Activated CD4-positive, alpha-beta T cell treated with anti-CD3 and anti-CD28 coated beads, Interleukin-2, amount 50 U/mL, for 16 hours (primary cell): ENCODE measurements at regions not wholly inside any gene's neighbourhood (a gene's known extent, or its start where the extent isn't known, plus 50 kb on each side); places are given as distances from the start of the nearest gene placed in this dataset.

Experiments used
- DNase-seq: peaks from one replicate; pipeline ENCODE4 v3.0.0-alpha.2; 2020

- DNase-seq, result no peak
Observed at GRCh38 chr11:16685914-16686313, 52.5 kb upstream of the C11orf58 start.

- no peak for DNase-seq
Observed at GRCh38 chr11:16678466-16679116, 59.9 kb upstream of the C11orf58 start.

GRCh38 chr11:16669799-16670415, 68.5 kb upstream of the C11orf58 start:
- no peak for DNase-seq

DNA sequence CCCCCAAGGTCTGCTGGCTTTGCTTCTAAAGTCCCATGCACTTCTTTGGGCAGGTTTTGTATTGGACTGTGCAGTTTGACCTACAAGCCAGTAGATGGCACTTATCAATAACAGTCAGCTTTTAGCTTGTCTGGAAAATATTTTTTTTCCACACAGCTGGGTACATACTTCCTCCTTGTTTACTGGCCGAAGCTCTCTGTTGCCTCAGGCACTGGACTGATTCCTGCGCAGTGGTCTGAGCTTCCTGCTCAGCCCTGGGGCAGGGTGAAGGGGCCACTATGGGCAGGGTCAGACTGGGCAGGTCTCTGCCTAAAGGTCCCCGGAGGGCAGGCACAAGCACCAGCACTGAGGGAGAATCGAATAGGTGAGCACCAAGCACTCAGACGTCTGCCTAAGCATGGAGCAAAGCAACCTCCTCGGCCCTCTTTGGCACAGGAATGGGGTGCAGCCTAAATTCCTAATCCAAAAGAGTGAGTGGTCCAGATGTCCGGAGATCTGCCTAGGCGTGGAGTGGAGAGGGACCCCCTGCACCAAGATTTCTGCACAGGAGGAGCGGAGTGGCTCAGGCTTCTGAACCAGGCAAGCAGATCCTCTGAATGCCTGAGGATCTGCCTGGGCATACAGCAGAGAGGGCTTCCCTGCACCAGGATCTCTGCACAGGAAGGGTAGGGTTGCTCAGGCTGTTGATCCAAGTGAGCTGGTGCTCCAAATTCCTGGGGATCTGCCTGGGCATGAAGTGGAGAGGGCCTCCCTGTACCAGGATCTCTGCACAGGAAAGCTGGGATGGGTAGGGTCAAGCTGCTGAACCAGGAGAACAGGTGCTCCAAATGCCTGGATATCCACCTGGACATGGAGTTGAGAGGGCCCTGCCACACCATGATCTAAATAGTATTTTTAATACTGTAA, 105.9 kb upstream of the C11orf58 start:
- DNase-seq, result no peak

GRCh38 chr11:16630651-16631050, 107.8 kb upstream of the C11orf58 start:
- no peak for DNase-seq

GRCh38 chr11:16618431-16618830, 120.0 kb upstream of the C11orf58 start:
- DNase-seq, result no peak

DNA sequence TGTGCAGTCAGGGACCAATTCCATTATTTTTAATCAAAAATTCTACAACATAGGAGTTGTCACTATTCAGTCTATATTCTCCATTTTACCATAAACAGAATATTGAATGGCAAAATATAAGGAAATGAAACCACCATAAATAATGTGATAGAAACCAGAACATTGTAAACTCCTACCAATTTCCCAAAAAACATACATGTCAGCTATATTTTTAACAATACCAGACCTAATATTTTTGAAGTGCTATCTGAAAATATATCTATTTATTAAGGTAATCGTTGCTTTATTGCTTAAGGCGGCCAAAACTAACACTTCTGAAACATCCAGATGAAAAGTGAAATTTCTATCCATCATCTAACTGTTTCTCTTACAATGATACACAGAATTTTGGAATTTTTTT, 123.0 kb upstream of the C11orf58 start:
- no peak for DNase-seq

GRCh38 chr11:16613512-16614381, 124.7 kb upstream of the C11orf58 start:
- peak; percentile 76 for DNase-seq

DNA sequence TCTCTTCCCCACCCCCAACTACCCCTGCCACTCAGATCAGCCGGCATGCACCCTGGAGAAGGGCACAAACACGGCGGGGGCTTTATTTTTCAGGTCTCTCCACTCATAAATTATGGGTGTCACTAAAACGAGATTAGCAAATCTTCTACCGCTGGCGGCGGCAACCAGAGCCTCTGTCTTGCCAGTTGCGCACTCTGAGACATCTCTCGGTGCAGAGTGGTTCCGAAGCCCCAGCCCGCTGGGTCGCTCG, 125.3 kb upstream of the C11orf58 start:
- no peak for DNase-seq

DNA sequence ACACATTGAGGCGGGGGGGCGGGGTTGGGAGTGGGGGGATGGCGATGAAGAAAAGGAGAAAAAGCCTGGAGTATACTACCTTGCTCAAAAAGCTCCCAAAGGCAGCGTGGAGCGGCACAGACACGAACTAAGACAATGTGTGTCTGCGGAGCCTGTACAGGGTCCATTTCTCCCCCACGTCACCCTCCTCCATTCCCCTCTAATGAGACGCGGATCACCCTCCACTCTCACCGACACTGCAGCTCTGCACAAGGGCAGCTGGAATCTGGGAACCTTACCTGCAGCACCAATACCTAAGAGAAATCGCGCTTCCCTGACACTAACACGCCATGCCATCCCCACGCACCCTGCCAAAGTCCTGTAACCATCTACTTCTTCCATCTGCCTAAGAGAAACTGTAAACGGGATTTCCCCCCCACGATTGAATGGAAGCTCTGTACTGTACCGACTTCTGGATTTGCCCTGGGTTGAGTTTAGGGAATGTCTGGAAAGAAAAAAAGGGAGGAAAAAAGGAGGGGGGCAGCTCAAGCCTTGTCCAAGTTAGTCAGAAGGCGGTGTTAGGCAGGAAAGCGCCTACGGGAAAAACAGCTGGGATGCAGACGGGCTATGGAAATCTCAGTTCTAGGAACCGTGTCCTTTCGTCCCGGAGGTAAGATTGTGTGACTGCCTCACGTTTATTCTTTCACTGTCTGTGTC, 125.7 kb upstream of the C11orf58 start:
- no peak for DNase-seq

- DNase-seq, result no peak
Observed at GRCh38 chr11:16611926-16612565, 126.4 kb upstream of the C11orf58 start.

- DNase-seq, result no peak
Observed at GRCh38 chr11:16611401-16611921, 127.0 kb upstream of the C11orf58 start.

DNA sequence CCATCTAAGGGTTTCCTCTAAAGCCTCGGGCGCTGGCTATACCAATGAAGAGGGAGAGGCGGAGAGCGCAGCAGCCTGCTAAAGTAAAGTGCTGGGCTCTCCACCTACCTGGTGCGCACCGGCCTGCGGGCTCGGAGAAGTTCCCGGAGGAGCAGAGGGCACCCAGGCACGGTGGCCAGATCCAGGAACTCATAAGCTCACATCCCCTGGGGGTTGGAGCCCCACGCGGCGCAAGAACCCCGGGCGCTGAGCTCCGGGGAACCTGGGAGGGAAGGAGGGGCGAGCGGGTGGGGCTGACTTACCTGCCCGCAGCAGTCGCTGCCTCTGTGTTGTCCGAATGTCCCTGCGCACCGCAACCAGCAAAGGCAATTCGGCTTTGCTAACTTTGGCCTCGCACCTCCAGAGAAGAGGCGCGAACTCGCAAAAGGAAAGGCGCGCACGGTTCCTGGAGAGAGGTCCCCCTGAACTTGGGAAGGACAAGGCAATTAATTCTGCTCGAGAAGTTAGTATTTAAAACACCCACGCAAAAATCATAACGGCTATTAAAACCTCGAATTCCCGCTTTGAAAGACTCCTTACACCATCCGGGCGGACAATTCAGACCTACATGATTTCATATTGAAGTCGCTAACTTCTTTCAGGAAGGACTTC, 127.6 kb upstream of the C11orf58 start:
- no peak for DNase-seq

DNA sequence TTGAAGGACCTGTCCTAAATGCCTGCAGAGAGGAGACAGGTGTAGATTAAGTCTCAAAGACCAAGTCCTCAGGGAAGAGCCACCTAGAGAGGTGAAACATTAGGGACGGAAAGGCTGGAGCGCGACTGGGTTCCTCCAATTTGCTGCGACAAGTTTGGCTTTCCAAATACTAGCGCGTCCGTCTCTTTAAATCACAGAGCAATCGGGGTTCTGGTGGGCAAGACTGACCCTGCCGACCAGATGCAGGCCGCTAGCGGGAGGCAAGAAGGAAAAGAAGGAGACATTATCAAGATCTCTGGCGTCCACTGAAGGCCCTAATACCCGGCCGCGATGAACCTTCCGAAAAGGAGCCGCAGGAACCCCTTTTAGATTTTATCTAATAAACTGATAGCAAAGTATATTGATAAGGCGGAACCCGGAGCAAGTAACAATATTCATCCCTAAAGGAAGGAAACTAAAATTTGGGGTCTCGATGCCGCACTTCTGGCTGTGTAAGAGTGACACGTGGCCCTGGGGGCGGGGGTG, 128.2 kb upstream of the C11orf58 start:
- no peak for DNase-seq

DNA sequence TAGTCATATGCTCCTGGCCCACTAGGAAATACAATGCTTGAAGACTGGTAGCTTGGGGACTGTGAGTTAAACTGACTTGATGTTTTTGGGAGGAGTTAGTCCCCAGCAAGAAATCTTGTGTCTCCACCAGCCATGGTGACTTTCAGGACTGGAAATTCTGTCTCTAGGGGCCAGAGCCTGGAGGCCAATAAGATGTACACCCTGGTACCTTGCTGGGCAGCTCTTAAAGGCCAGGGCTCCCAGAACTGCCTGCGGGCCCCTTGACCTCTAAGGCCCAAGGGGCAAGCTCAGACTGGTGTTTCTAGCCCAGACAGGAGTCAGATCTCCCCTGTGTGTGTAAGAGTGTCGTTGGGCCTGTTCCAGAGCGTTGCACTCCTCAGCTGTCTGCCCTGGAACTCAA, 128.7 kb upstream of the C11orf58 start:
- DNase-seq, result no peak

GRCh38 chr11:16607675-16608644, 130.5 kb upstream of the C11orf58 start:
- DNase-seq, result no peak

GRCh38 chr11:16606784-16607674, 131.4 kb upstream of the C11orf58 start:
- no peak for DNase-seq
